Left colon (tissue), 2 donors: ENCODE measurements at regions not wholly inside any gene's neighbourhood (a gene's known extent, or its start where the extent isn't known, plus 50 kb on each side); places are given as distances from the start of the nearest gene placed in this dataset.
"Not testable (repeated sequence)": the region's sequence is repeated elsewhere in the genome, so short reads cannot be mapped to it uniquely, and the experiment has no call there.

ENCODE experiments used
- ATAC-seq: fragments of 200-7000 bp; cut with Tn5 transposase; one replicate; pipeline ENCODE4 v1.9.1; 2020; ENCODE audit warnings: mild to moderate bottlenecking, moderate library complexity
- DNase-seq, 2 donors: peaks; one replicate each; pipeline ENCODE4 v3.0.0-alpha.2; 2020
- intact Hi-C, 2 donors: fragments of 100-400 bp; cut with DNase I in 1 of 2; cut with micrococcal nuclease in 1 of 2; formaldehyde crosslinking; loops; one replicate each; pipeline versions ENCODE4 v1.11.2 to v1.14.0; 2022; cut with DNase I, micrococcal nuclease
- donor health status: DM: no; HTN: no; CAD: no.
- donor health status: DM: yes; HTN: yes; CAD: no.

- DNase-seq (no peak), ATAC-seq (no peak)
- intact Hi-C loops = no loop called here
Observed at GRCh38 chr1:230591678-230592077, 50.6 kb upstream of the COG2 start.

DNA sequence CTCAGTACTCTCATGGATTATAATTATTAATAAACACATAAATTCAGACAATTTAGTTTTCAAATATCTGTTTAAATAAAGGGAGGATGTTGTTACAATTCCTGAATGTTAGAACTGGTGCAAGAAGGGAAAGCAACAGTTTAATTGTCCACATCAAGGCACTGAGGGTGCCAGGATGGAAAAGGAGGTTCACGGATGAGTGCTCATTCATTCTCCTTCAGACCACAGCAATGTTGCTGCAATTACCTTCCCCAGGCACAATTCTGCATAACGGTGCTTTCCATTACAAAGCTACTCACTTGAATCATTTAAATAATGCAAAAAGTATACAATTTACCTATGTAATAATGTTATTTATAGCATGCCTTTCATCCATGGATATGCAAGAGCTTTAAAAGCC lies 52.3 kb upstream of the COG2 start:
- intact Hi-C loops = no loop called here
- DNase-seq (no peak), ATAC-seq (no peak)

- intact Hi-C loops = no loop called here
- ATAC-seq = no peak
- no peak for DNase-seq
Observed at GRCh38 chr1:230588323-230588746, 53.9 kb upstream of the COG2 start.

DNA sequence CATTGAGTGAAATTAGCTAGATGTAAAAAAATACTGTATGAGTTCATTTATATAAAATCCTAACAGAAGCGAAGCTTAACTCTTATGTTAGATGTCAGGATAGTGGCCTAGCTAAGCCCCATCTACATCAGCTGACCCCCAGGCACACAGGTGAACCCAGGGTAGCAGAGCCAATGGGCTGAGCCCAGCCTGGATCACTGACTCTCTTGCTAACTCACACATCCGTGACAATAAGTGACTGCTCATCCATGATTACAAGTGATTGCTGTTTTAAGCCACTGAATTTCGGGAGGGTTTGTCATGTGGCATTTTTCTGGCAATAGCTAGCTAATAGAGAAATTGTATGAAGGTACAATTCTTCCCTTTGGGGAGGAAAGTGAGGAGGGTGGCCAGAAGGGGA lies 55.2 kb upstream of the COG2 start:
- DNase-seq = no peak

GRCh38 chr1:230584660-230585059 lies 57.6 kb upstream of the COG2 start:
- intact Hi-C loops = no loop called here
- no peak for ATAC-seq
- DNase-seq = no peak

More for the DNA sequence above, 55.2 kb upstream of the COG2 start:
- ATAC-seq = no peak
- intact Hi-C loops = no loop called here

- DNase-seq (no peak), ATAC-seq (no peak)
- intact Hi-C loops = no loop called here
Observed at GRCh38 chr1:230581446-230582079, 60.7 kb upstream of the COG2 start.

- intact Hi-C loops = no loop called here
- DNase-seq = no peak
- ATAC-seq = no peak
Observed at GRCh38 chr1:230578616-230579015, 63.7 kb upstream of the COG2 start.

DNA sequence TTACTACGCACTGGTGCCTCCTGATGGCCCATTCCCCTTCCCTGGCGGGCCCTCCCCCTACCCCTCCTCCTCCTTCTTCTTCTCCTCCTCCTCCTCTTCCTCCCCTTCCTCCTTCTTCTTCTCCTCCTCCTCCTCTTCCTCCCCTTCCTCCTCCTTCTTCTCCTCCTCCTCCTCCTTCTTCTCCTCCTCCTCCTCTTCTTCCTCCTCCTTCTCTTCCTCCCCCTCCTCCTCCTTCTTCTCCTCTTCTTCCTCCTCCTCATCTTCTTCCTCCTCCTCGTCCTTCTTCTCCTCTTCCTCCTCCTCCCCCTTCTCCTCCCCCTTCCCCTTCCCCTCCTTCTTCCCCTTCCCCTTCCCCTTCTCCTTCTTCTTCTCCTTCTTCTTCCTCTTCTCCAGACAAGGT lies 64.7 kb upstream of the COG2 start:
- DNase-seq (no peak), ATAC-seq (no peak)
- intact Hi-C loops = no loop called here

DNA sequence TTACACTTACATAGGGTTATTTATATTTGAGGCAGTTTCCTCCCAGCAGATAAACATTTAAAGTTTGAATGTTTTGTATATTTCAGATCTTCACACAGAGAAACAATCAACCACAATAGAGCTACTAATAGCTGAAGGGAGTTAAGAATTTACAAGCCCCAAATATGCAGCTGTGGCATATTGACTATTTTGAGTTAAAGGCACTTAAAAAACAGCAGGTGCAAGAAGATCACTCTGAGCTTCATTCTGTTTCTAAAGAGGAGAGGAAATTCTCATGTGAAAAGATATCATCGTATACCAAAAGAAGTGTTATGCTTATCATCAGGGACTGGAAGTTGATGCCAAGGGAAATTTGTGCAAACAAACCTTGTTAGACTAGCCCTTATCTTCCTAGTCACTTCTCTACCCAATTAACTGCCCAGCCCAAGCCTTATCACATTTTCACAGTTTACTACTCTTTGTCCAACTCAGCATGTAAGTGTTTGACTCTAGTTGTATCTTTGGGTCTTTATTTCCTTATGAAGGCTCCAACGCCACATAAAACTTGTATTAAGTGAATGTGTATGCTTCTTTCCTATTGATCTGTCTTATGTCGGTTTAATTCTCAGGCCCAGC lies 66.3 kb upstream of the COG2 start:
- intact Hi-C loops = no loop called here
- DNase-seq (no peak), ATAC-seq (peak; percentile 79)

- ATAC-seq (no peak), DNase-seq (no peak)
- intact Hi-C loops = no loop called here
Observed at GRCh38 chr1:230574502-230574901, 67.8 kb upstream of the COG2 start.

GRCh38 chr1:230573658-230574057 lies 68.6 kb upstream of the COG2 start:
- DNase-seq (no peak), ATAC-seq (no peak)
- intact Hi-C loops = no loop called here

- DNase-seq (peak; percentile 71 to 80), ATAC-seq (peak; percentile 78)
- intact Hi-C loops = no loop called here
Observed at GRCh38 chr1:230572121-230573105, 69.9 kb upstream of the COG2 start.

- DNase-seq (peak; percentile 53 to 66), ATAC-seq (peak; percentile 71)
Observed at GRCh38 chr1:230570724-230571360, 71.4 kb upstream of the COG2 start.

GRCh38 chr1:230569201-230569600 lies 73.1 kb upstream of the COG2 start:
- intact Hi-C loops = no loop called here
- DNase-seq (no peak), ATAC-seq (no peak)

More at GRCh38 chr1:230570724-230571360, 71.4 kb upstream of the COG2 start:
- intact Hi-C loops = no loop called here

DNA sequence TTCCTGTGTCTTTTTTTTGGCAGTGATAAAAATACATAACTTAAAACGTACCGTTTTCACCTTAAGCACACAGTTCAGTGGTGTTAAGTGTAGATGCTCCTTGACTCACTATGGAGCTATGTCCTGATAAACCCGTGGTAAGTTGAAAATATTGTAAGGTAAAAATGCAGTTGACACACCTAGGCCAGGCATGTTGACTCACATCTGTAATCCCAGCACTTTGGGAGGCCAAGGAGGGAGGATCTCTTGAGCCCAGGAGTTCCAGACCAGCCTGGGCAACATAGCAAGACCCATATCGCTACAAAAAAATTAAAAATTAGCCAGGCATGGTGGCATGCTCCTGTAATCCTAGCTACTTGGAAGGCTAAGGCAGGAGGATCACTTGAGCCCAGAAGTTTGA lies 73.6 kb upstream of the COG2 start:
- ATAC-seq (no peak), DNase-seq (no peak)
- intact Hi-C loops = no loop called here

DNA sequence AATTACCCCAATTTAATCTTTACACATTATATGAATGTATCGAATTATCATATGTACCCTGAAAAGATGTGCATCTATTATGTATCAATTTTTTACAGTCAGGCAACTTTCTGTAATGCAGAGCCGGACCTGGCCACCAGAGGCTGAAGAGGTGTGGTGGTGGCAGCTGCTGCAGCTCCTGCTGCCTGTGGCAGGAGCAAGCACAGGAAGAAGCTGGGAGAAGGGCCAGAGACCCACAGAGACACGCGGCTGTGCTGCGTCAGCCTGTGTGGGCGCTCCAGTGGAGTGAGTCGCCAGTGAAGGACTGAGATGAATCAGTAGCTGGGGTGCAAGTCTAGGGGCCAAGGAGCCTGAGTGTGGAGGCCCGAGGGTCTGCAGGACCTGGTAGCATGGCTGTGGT lies 74.3 kb upstream of the COG2 start:
- peak; percentile 67 for ATAC-seq
- intact Hi-C loops = no loop called here
- peak; percentile 71 for DNase-seq

DNA sequence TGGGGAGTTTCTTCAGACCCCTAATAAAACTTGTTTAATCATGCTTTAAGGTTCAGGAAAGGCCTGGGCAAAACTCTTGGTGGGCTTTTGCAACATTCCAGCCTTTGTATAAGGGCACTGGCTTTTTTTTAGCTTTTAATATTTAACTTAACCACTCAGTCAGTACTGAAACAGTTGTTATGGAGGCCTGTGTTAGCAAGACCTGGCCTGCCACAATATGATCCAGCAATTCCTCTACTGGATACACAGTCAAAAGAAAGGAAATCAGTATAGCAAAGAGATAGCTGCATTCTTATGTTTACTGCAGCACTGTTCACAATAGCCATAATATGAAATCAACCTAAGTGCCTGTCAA lies 75.1 kb upstream of the COG2 start:
- intact Hi-C loops = no loop called here
- no peak for DNase-seq
- no peak for ATAC-seq

- ATAC-seq, DNase-seq, intact Hi-C loops: not testable (repeated sequence)
Observed at GRCh38 chr1:230566532-230567220, 75.6 kb upstream of the COG2 start.

DNA sequence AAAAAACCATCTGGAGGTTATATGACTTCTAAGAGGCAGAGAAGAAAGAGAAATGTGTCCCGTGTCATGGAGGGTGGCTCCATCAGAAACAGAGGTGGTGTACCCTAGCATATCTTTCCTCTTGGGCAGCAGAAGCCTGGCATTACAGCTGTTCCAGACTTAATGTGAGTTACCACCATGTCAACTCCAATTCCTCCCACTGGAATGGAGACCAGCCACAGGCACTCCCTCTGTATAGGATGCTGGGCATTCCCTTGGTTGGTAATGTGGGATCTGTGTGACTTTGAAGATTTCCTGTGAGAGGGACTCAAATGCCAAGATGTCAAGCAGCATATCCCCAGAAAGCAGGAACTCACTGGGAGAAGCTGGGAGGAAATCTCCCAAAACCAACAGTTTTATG lies 77.1 kb upstream of the COG2 start:
- no peak for ATAC-seq
- intact Hi-C loops = no loop called here

More for the DNA sequence above, 77.1 kb upstream of the COG2 start:
- no peak for DNase-seq
